GM23338 (cell line): ENCODE measurements at regions not wholly inside any gene's neighbourhood (a gene's known extent, or its start where the extent isn't known, plus 50 kb on each side); places are given as distances from the start of the nearest gene placed in this dataset.

ENCODE experiments used
- ATAC-seq: fragments of 200-7000 bp; cut with Tn5 transposase; 3 replicates; pipeline ENCODE4 v1.9.1; 2020
- DNase-seq: peaks from one replicate; pipeline ENCODE4 v3.0.0-alpha.2; 2015; ENCODE audit warnings: low spot score
- H2AFZ ChIP-seq: fragments of 200-600 bp; sonication (generic); 2 replicates; pipeline ENCODE4 v1.8.0; 2016; ENCODE audit warnings: antibody characterized with exemption, mild to moderate bottlenecking, moderate library complexity
- H3F3A ChIP-seq: fragments of 200-600 bp; sonication (generic); replicated peaks from 2 replicates; pipeline ENCODE4 v1.8.0; 2017; ENCODE audit warnings: antibody characterized with exemption, mixed run types, low read depth
- H3K27ac ChIP-seq: fragments of 200-600 bp; sonication (generic); 2 replicates; pipeline ENCODE4 v1.6.1; 2016; ENCODE audit warnings: low read depth
- H3K27me3 ChIP-seq: fragments of 200-600 bp; sonication (generic); 2 replicates; pipeline ENCODE4 v1.8.0; 2016; ENCODE audit warnings: mild to moderate bottlenecking, mixed run types, moderate library complexity; ENCODE audit not compliant: insufficient read depth
- H3K36me3 ChIP-seq: fragments of 200-600 bp; sonication (generic); 2 replicates; pipeline ENCODE4 v1.8.0; 2016; ENCODE audit warnings: mild to moderate bottlenecking; ENCODE audit not compliant: insufficient read depth
- H3K4me1 ChIP-seq: fragments of 200-600 bp; sonication (generic); 2 replicates; pipeline ENCODE4 v1.8.0; 2016; ENCODE audit warnings: mild to moderate bottlenecking, moderate library complexity; ENCODE audit not compliant: insufficient read depth
- H3K4me2 ChIP-seq: fragments of 200-600 bp; sonication (generic); 2 replicates; pipeline ENCODE4 v1.7.1; 2017; ENCODE audit warnings: mixed run types
- H3K4me3 ChIP-seq: fragments of 200-600 bp; sonication (generic); 2 replicates; pipeline ENCODE4 v1.6.1; 2016; ENCODE audit warnings: mixed run types
- H3K79me2 ChIP-seq: fragments of 200-600 bp; sonication (generic); replicated peaks from 2 replicates; pipeline ENCODE4 v1.8.0; 2017; ENCODE audit warnings: mild to moderate bottlenecking; ENCODE audit not compliant: insufficient read depth
- H3K9me2 ChIP-seq: fragments of 200-600 bp; sonication (generic); 2 replicates; pipeline ENCODE4 v1.8.0; 2017; ENCODE audit not compliant: insufficient read depth
- H4K20me1 ChIP-seq: fragments of 200-600 bp; sonication (generic); replicated peaks from 2 replicates; pipeline ENCODE4 v1.8.0; 2017; ENCODE audit warnings: mild to moderate bottlenecking; ENCODE audit not compliant: insufficient read depth
- H3K27ac Mint-ChIP-seq: 2 replicates; pipeline ENCODE4 v1.8.0; 2020; ENCODE audit warnings: inconsistent platforms, mild to moderate bottlenecking, moderate library complexity, mixed read lengths
- H3K27me3 Mint-ChIP-seq: 3 replicates; pipeline ENCODE4 v1.8.0; 2022; ENCODE audit warnings: low read depth, mild to moderate bottlenecking, moderate library complexity, mixed read lengths, inconsistent platforms; ENCODE audit not compliant: insufficient read depth, poor library complexity
- H3K36me3 Mint-ChIP-seq: 3 replicates; pipeline ENCODE4 v1.8.0; 2021; ENCODE audit warnings: low read depth, mild to moderate bottlenecking, inconsistent platforms, moderate library complexity, mixed read lengths
- H3K4me1 Mint-ChIP-seq: 3 replicates; pipeline ENCODE4 v1.8.0; 2020; ENCODE audit warnings: mild to moderate bottlenecking, inconsistent platforms, mixed read lengths
- H3K4me3 Mint-ChIP-seq: 3 replicates; pipeline ENCODE4 v1.8.0; 2021; ENCODE audit warnings: moderate library complexity, mild to moderate bottlenecking, inconsistent platforms, mixed read lengths
- H3K9me3 Mint-ChIP-seq: 3 replicates; pipeline ENCODE4 v1.8.0; 2020; ENCODE audit warnings: moderate library complexity, mild to moderate bottlenecking, inconsistent platforms, mixed read lengths
- ETS1 ChIP-seq: IDR thresholded peaks from 2 replicates; pipeline ENCODE4 v1.6.1; 2016; ENCODE audit warnings: antibody characterized with exemption
- EZH2 ChIP-seq: fragments of 200-600 bp; sonication (generic); IDR thresholded peaks from one replicate; pipeline ENCODE4 v1.8.0; 2017; ENCODE audit warnings: antibody characterized with exemption, mild to moderate bottlenecking, low read depth; ENCODE audit not compliant: unreplicated experiment
- EZH2phosphoT487 ChIP-seq: fragments of 200-600 bp; sonication (generic); IDR thresholded peaks from one replicate; pipeline ENCODE4 v1.8.1; 2018; ENCODE audit warnings: antibody characterized with exemption; ENCODE audit not compliant: unreplicated experiment
- NANOG ChIP-seq: IDR thresholded peaks from 2 replicates; pipeline ENCODE4 v1.6.1; 2016; ENCODE audit warnings: antibody characterized with exemption, borderline replicate concordance
- POLR2AphosphoS5 ChIP-seq: IDR thresholded peaks from 2 replicates; pipeline ENCODE4 v1.6.1; 2016; ENCODE audit warnings: antibody characterized with exemption, low read depth
- REST ChIP-seq: IDR thresholded peaks from one replicate; pipeline ENCODE4 v1.6.1; 2018; ENCODE audit warnings: antibody characterized with exemption; ENCODE audit not compliant: unreplicated experiment
- STAT1 ChIP-seq: IDR thresholded peaks from one replicate; pipeline ENCODE4 v1.6.1; 2016; ENCODE audit warnings: antibody characterized with exemption; ENCODE audit not compliant: unreplicated experiment
- ZNF114 ChIP-seq: fragments of 250-450 bp; sonication (Bioruptor Pico); IDR thresholded peaks from 2 replicates; pipeline ENCODE4 v1.5.0; 2020; ENCODE audit warnings: mild to moderate bottlenecking, moderate library complexity
- ZNF331 ChIP-seq: fragments of 250-450 bp; sonication (Bioruptor Pico); IDR thresholded peaks from 2 replicates; pipeline ENCODE4 v1.5.0; 2020; ENCODE audit warnings: low read depth, mild to moderate bottlenecking, moderate library complexity
- TF ChIP-seq, protein P1 (sequence below), 2 experiments: fragments of 200-600 bp in 1 of 2; sonication (generic) in 1 of 2; conservative IDR thresholded peaks; 2 replicates each; pipeline versions ENCODE4 v1.5.1 to v1.6.1; 2016 to 2017; ENCODE audit warnings: antibody characterized with exemption in 2 of 2, low read depth in 2 of 2, mild to moderate bottlenecking in 2 of 2, moderate library complexity in 1 of 2

DNA sequence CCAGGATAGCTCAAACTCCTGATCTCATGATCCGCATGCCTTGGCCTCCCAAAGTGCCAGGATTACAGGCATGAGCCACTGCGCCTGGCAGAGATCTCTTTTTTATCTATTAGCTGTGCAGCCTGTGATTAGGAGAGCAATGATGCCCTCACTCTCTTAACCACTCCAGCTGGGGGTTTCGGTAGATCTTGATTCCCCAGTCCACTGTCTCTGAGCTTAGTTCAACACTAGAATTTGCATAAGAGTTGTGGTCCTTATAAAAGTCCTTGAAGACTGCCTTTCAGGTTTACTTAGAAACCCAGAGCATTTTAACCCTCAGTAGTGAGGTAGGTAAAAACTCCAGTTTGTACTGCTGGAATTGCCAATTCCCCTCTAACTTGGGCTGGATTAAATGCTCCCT, 283.3 kb upstream of the RBMY1B start:
- H3K4me1 ChIP-seq: no peaks in the 10 kb centered on the region
- Mint-ChIP-seq H3K4me3 (no peak overlapping the region), H3K27me3 (no peaks in the 10 kb centered on the region), H3K36me3 (no peaks in the 10 kb centered on the region), H3K4me1 (no peaks in the 10 kb centered on the region), H3K9me3 (peaks cover 47% of the 10 kb centered on the region), H3K27ac (no peak overlapping the region)
- no peaks in the 10 kb centered on the region for H4K20me1 ChIP-seq
- TF ChIP-seq, protein P1, sequence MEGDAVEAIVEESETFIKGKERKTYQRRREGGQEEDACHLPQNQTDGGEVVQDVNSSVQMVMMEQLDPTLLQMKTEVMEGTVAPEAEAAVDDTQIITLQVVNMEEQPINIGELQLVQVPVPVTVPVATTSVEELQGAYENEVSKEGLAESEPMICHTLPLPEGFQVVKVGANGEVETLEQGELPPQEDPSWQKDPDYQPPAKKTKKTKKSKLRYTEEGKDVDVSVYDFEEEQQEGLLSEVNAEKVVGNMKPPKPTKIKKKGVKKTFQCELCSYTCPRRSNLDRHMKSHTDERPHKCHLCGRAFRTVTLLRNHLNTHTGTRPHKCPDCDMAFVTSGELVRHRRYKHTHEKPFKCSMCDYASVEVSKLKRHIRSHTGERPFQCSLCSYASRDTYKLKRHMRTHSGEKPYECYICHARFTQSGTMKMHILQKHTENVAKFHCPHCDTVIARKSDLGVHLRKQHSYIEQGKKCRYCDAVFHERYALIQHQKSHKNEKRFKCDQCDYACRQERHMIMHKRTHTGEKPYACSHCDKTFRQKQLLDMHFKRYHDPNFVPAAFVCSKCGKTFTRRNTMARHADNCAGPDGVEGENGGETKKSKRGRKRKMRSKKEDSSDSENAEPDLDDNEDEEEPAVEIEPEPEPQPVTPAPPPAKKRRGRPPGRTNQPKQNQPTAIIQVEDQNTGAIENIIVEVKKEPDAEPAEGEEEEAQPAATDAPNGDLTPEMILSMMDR (conservative IDR thresholded peaks at IDR 0.05; ENCODE audit: low read depth in 2 of 2): no peak
- TF ChIP-seq STAT1 (no peak), ETS1 (no peak), REST (no peak), EZH2 (no peak), EZH2phosphoT487 (no peak), ZNF331 (CRISPR knock-in tag) (no peak), ZNF114 (no peak), POLR2AphosphoS5 (no peak), NANOG (no peak)
- no peaks in the 10 kb centered on the region for H3K36me3 ChIP-seq
- no peak overlapping the region for H3K4me2 ChIP-seq
- ATAC-seq (no peak), DNase-seq (no peak)
- no peak overlapping the region for H3K4me3 ChIP-seq
- H2AFZ ChIP-seq: no peak overlapping the region
- no peaks in the 10 kb centered on the region for H3K9me2 ChIP-seq
- H3F3A ChIP-seq: no peaks in the 10 kb centered on the region
- no peak overlapping the region for H3K27ac ChIP-seq
- no peaks in the 10 kb centered on the region for H3K79me2 ChIP-seq
- no peaks in the 10 kb centered on the region for H3K27me3 ChIP-seq

- Mint-ChIP-seq H3K4me3 (no peak overlapping the region), H3K9me3 (peaks cover 74% of the 10 kb centered on the region), H3K4me1 (no peaks in the 10 kb centered on the region), H3K27ac (no peak overlapping the region), H3K27me3 (no peaks in the 10 kb centered on the region), H3K36me3 (peaks cover 3% of the 10 kb centered on the region; the same call in 2 of the 3 replicates)
- no peak for ATAC-seq
- H3K4me3 ChIP-seq: no peak overlapping the region
- H3K4me2 ChIP-seq: no peak overlapping the region
- H3K36me3 ChIP-seq: no peaks in the 10 kb centered on the region
- H3F3A ChIP-seq: no peaks in the 10 kb centered on the region
- no peak overlapping the region for H2AFZ ChIP-seq
- H3K4me1 ChIP-seq: no peaks in the 10 kb centered on the region
- H3K27me3 ChIP-seq: no peaks in the 10 kb centered on the region
- no peak for DNase-seq
- H4K20me1 ChIP-seq: no peaks in the 10 kb centered on the region
- no peaks in the 10 kb centered on the region for H3K9me2 ChIP-seq
- no peak overlapping the region for H3K27ac ChIP-seq
- no peaks in the 10 kb centered on the region for H3K79me2 ChIP-seq
- no peak for TF ChIP-seq STAT1
- TF ChIP-seq, protein P1 (conservative IDR thresholded peaks at IDR 0.05; ENCODE audit: low read depth in 2 of 2): no peak
- TF ChIP-seq POLR2AphosphoS5: no peak
- no peak for TF ChIP-seq EZH2
- no peak for TF ChIP-seq ZNF114
- no peak for TF ChIP-seq NANOG
- no peak for TF ChIP-seq REST
- no peak for TF ChIP-seq EZH2phosphoT487
Observed at GRCh38 chrY:21240221-21240620, 270.9 kb upstream of the RBMY1B start.
